ENCODE measurements at regions not wholly inside any gene's neighbourhood (a gene's known extent, or its start where the extent isn't known, plus 50 kb on each side); places are given as distances from the start of the nearest gene placed in this dataset.

DNA sequence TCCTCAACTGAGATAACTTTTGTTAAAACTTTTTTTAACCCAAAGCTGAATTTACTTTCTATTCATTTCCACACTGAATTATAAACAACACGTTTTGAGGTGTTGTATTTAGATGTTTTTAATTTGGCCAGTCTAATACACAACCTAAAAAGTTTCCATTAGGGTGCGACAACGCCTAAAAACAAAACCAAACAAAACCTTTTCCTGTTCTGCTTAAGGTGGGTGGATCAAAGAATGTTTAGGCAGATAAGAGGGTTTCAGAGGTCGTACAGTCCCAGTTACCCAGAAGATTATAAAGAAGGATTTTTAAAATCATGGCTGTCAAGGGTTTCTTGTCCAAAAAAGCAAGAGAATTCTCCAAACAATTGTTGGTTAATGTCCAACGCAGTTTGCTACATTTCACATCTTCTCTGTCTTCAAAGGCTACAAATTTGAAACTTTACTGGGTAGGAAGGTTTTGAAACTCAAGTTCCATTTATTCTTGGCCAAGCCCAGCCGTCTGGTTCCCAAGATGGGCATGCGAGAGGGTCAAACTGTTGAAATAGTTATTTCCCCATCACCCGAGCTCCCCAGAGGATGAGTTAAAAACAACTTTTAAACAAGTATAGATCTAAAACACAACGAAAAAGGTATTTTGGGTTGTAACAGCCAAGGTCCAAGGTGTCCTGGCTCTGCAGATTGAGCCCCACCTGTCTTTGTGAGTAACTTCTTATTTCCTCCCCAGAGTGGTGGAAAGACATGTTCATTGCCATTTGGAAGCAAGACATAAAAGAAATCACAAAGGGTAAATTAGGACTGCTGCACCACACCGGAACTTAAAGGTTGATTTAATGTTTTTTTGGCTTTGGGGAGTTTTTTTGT is 122.8 kb upstream of the MAP3K1 start:
- H3K4me3 ChIP-seq (ENCODE audit: low read length in 3 of 3), result no peak overlapping the region
- H3K36me3 ChIP-seq (ENCODE audit: control insufficient read depth in 3 of 3, insufficient read depth in 3 of 3, low read length in 3 of 3), result no peaks in the 10 kb centered on the region
- H3K9me3 ChIP-seq (ENCODE audit: control insufficient read depth in 3 of 3, low read length in 3 of 3), result no peaks in the 10 kb centered on the region
- no peaks in the 10 kb centered on the region for H3K4me1 ChIP-seq (ENCODE audit: control insufficient read depth in 3 of 3, insufficient read depth in 3 of 3, low read length in 3 of 3)
- H3K27ac ChIP-seq (ENCODE audit: low read depth, low read length), result no peak overlapping the region
- no peaks in the 10 kb centered on the region for H3K27me3 ChIP-seq (ENCODE audit: control insufficient read depth in 3 of 3, insufficient read depth in 3 of 3, low read length in 3 of 3)
- H3K9ac ChIP-seq (ENCODE audit: low read depth in 1 of 3, low read length in 3 of 3), result no peak overlapping the region

DNA sequence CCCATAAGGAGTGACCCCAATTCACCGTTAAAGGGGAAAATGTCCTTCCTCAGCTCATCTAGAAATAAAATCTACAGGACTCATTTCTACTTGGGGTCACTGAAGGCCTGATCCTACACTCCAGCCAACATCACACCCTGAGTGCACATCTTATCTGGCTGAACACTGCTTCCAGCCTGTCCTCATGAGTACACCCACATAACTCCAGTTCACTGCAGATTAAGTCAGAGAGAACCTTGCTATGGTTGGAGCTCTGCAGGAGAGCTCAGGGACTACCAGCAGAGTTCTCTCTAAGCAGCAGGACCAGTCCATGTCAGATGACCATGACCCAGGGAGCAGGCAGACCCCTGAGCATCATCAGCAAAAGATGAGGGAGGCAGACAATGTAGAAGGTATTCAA is 126.9 kb upstream of the MAP3K1 start:
- Histone ChIP-seq H3K4me3 (ENCODE audit: low read length in 3 of 3) (no peak overlapping the region), H3K27me3 (ENCODE audit: control insufficient read depth in 3 of 3, insufficient read depth in 3 of 3, low read length in 3 of 3) (no peaks in the 10 kb centered on the region), H3K4me1 (ENCODE audit: control insufficient read depth in 3 of 3, insufficient read depth in 3 of 3, low read length in 3 of 3) (peaks cover 0 to 4% (median 0%) of the 10 kb centered on the region in 3 donors), H3K9me3 (ENCODE audit: control insufficient read depth in 3 of 3, low read length in 3 of 3) (no peaks in the 10 kb centered on the region), H3K36me3 (ENCODE audit: control insufficient read depth in 3 of 3, insufficient read depth in 3 of 3, low read length in 3 of 3) (no peaks in the 10 kb centered on the region), H3K9ac (ENCODE audit: low read depth in 1 of 3, low read length in 3 of 3) (no peak overlapping the region), H3K27ac (ENCODE audit: low read depth, low read length) (no peak overlapping the region)

DNA sequence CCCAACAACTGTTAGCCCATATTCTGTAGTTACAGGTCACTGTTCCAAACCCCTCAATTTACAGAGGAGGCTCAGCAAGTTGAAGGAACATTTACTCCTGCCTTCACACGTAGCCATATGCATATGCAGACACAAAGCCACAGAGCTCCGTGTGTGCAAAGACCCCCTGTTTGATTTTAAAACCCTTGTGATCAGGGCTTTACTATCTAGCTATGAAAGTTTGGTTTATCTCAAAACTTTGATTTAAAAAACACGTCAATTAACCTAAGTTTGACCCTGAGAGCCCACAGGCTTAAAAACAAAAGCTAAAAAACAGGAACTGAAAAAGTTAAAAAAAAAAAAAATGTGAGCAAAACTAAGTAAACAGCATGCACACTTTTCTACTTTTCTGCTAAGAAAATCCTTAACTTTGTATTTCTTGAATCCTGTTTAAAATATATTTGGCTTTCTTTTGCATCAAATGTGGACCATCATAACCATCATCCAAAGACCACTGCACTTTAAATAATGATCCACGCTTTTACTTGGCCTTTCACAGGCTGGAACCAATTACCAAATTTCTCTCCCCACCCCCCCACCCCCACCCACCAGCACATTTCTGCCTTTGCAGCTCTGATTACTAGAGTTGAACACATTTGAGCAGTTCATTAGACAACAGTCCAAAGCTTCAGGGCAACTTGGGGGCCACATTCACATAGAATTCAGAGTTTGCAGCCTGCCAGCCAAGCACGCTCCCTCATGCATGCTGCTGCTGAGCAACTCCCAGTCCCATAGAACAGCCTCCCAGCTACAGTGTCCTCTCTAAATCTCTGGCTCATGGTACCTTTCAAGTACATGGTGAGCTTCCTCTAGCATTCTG is 128.8 kb upstream of the MAP3K1 start:
- no peaks in the 10 kb centered on the region for H3K27me3 ChIP-seq (ENCODE audit: control insufficient read depth in 3 of 3, insufficient read depth in 3 of 3, low read length in 3 of 3)
- H3K9me3 ChIP-seq (ENCODE audit: control insufficient read depth in 3 of 3, low read length in 3 of 3), result no peaks in the 10 kb centered on the region
- H3K9ac ChIP-seq (ENCODE audit: low read depth in 1 of 3, low read length in 3 of 3), result no peak overlapping the region
- peaks cover 0 to 4% (median 0%) of the 10 kb centered on the region in 3 donors for H3K4me1 ChIP-seq (ENCODE audit: control insufficient read depth in 3 of 3, insufficient read depth in 3 of 3, low read length in 3 of 3)
- H3K27ac ChIP-seq (ENCODE audit: low read depth, low read length), result peak overlapping the region; percentile 11
- no peak overlapping the region for H3K4me3 ChIP-seq (ENCODE audit: low read length in 3 of 3)
- no peaks in the 10 kb centered on the region for H3K36me3 ChIP-seq (ENCODE audit: control insufficient read depth in 3 of 3, insufficient read depth in 3 of 3, low read length in 3 of 3)

DNA sequence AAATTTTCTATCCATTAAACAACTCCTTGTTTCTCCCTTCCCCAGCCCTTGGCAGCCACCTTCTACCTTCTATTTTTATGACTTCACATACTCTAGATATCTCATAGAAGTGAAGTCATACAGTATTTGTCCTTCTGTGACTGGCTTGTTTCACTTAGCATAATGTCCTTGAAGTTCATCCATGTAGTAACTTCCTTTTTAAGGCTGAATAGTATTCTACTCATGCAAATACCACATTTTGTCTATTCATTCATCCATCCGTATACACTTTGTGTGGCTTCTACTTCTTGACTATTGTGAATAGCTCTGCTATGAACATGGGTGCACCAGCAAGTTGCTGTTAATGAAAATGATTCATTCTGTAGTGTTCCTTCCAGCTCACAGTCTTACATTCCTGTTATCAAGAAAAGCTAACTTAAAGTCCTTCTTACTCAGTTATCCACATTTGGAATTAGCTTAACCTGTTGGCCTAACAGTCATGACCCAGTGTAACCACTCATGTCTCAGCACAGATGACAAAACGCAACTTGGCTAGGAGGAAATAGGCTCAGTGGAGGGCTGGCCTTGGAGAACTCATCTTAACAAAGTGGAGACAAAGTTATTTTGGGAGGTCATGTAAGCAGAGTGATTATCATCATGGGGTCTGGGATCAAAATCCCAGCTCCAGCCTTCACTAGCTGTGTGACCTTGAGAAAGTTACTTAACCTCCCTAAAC is 129.7 kb upstream of the MAP3K1 start:
- H3K4me1 ChIP-seq (ENCODE audit: control insufficient read depth in 3 of 3, insufficient read depth in 3 of 3, low read length in 3 of 3), result peaks cover 0 to 4% (median 0%) of the 10 kb centered on the region in 3 donors
- no peaks in the 10 kb centered on the region for H3K36me3 ChIP-seq (ENCODE audit: control insufficient read depth in 3 of 3, insufficient read depth in 3 of 3, low read length in 3 of 3)
- H3K9me3 ChIP-seq (ENCODE audit: control insufficient read depth in 3 of 3, low read length in 3 of 3), result no peaks in the 10 kb centered on the region
- peak overlapping the region; percentile 11 for H3K27ac ChIP-seq (ENCODE audit: low read depth, low read length)
- H3K9ac ChIP-seq (ENCODE audit: low read depth in 1 of 3, low read length in 3 of 3), result no peak overlapping the region
- H3K27me3 ChIP-seq (ENCODE audit: control insufficient read depth in 3 of 3, insufficient read depth in 3 of 3, low read length in 3 of 3), result no peaks in the 10 kb centered on the region
- no peak overlapping the region for H3K4me3 ChIP-seq (ENCODE audit: low read length in 3 of 3)

DNA sequence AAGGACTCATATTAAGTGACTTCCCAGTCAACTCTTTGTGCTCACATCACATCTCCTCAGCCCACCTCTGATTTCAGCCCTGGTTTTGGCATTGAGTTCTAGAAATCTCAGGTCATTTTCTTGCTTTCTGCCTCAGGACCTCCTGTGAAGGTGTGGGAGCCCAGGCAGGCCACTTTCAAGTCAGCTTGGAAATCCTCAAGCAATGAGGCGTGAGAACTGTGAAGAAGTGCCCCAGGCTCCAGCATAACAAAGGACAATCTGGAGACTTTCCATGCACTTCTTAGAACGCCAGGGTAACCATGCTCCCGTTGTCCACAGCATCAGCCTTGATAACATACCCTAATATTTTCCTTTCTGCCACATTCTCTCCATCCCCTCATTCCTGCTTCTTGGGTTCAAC is 131.2 kb upstream of the MAP3K1 start:
- Histone ChIP-seq H3K36me3 (ENCODE audit: control insufficient read depth in 3 of 3, insufficient read depth in 3 of 3, low read length in 3 of 3) (no peaks in the 10 kb centered on the region), H3K9me3 (ENCODE audit: control insufficient read depth in 3 of 3, low read length in 3 of 3) (no peaks in the 10 kb centered on the region), H3K27me3 (ENCODE audit: control insufficient read depth in 3 of 3, insufficient read depth in 3 of 3, low read length in 3 of 3) (no peaks in the 10 kb centered on the region), H3K9ac (ENCODE audit: low read depth in 1 of 3, low read length in 3 of 3) (no peak overlapping the region), H3K4me3 (ENCODE audit: low read length in 3 of 3) (no peak overlapping the region), H3K4me1 (ENCODE audit: control insufficient read depth in 3 of 3, insufficient read depth in 3 of 3, low read length in 3 of 3) (peaks cover 0 to 4% (median 0%) of the 10 kb centered on the region in 3 donors), H3K27ac (ENCODE audit: low read depth, low read length) (no peak overlapping the region)

DNA sequence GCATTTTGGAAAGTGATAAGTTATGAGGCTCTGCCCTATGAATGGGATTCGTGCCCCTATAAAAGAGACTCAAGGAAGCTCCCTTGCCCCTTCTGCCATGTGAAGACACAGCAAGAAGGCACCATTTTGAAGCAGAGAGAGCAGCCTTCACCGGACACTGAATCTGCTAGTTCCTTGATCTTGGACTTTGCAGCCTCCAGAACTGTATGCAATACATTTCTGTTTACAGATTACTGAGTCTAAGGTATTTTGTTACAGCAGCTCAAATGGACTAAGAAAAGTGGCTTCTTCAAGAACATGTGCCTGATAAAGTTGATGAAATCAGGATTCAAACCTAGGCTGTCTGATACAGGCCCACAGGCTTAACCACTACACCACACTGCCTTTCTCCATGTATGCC is 131.6 kb upstream of the MAP3K1 start:
- Histone ChIP-seq H3K27ac (ENCODE audit: low read depth, low read length) (no peak overlapping the region), H3K4me1 (ENCODE audit: control insufficient read depth in 3 of 3, insufficient read depth in 3 of 3, low read length in 3 of 3) (peaks cover 0 to 4% (median 0%) of the 10 kb centered on the region in 3 donors), H3K9ac (ENCODE audit: low read depth in 1 of 3, low read length in 3 of 3) (no peak overlapping the region), H3K4me3 (ENCODE audit: low read length in 3 of 3) (no peak overlapping the region), H3K9me3 (ENCODE audit: control insufficient read depth in 3 of 3, low read length in 3 of 3) (no peaks in the 10 kb centered on the region), H3K27me3 (ENCODE audit: control insufficient read depth in 3 of 3, insufficient read depth in 3 of 3, low read length in 3 of 3) (no peaks in the 10 kb centered on the region), H3K36me3 (ENCODE audit: control insufficient read depth in 3 of 3, insufficient read depth in 3 of 3, low read length in 3 of 3) (no peaks in the 10 kb centered on the region)

DNA sequence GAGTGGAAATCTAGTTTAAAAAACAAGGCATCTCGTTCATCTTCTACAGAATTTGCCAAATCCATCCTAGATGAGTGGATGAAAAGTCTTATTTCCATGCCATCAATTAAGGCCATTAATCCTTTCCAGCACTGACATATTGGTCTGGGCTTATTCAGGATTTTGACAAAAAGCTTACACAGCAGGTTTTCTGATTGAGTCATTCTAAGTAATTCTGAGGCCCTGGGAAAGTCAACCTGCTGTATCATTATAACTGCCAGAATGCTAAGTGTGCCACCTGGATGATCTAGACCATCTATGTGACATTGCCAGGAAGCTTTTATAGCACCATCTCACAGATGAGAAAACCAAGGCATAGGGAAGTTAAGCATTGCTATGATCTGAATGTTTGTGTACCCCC is 132.1 kb upstream of the MAP3K1 start:
- H3K27ac ChIP-seq (ENCODE audit: low read depth, low read length), result no peak overlapping the region
- H3K36me3 ChIP-seq (ENCODE audit: control insufficient read depth in 3 of 3, insufficient read depth in 3 of 3, low read length in 3 of 3), result no peaks in the 10 kb centered on the region
- H3K4me3 ChIP-seq (ENCODE audit: low read length in 3 of 3), result no peak overlapping the region
- H3K27me3 ChIP-seq (ENCODE audit: control insufficient read depth in 3 of 3, insufficient read depth in 3 of 3, low read length in 3 of 3), result no peaks in the 10 kb centered on the region
- H3K9ac ChIP-seq (ENCODE audit: low read depth in 1 of 3, low read length in 3 of 3), result no peak overlapping the region
- H3K4me1 ChIP-seq (ENCODE audit: control insufficient read depth in 3 of 3, insufficient read depth in 3 of 3, low read length in 3 of 3), result peaks cover 0 to 4% (median 0%) of the 10 kb centered on the region in 3 donors
- H3K9me3 ChIP-seq (ENCODE audit: control insufficient read depth in 3 of 3, low read length in 3 of 3), result no peaks in the 10 kb centered on the region

DNA sequence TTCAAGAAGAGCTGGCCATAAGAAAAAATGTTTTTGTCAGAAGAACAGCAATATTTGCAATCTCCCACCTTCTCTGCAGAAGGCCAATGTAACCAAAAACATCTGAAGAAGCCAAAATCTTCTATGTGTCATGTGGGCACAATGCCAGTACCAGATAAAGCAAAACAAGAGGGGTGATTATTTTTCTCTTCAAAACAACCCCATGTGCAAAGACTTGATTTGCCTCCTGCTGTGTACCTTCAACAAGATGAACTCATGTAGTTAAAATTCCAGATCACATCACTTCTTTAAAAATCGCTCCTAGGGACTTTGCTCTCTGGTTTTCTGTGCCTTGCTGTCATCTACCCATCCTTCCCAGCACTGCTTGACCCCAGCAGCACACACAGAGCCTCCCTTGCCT is 134.0 kb upstream of the MAP3K1 start:
- H3K27ac ChIP-seq (ENCODE audit: low read depth, low read length), result no peak overlapping the region
- H3K27me3 ChIP-seq (ENCODE audit: control insufficient read depth in 3 of 3, insufficient read depth in 3 of 3, low read length in 3 of 3), result no peaks in the 10 kb centered on the region
- H3K36me3 ChIP-seq (ENCODE audit: control insufficient read depth in 3 of 3, insufficient read depth in 3 of 3, low read length in 3 of 3), result no peaks in the 10 kb centered on the region
- peaks cover 0 to 4% (median 0%) of the 10 kb centered on the region in 3 donors for H3K4me1 ChIP-seq (ENCODE audit: control insufficient read depth in 3 of 3, insufficient read depth in 3 of 3, low read length in 3 of 3)
- H3K9ac ChIP-seq (ENCODE audit: low read depth in 1 of 3, low read length in 3 of 3), result no peak overlapping the region
- no peak overlapping the region for H3K4me3 ChIP-seq (ENCODE audit: low read length in 3 of 3)
- no peaks in the 10 kb centered on the region for H3K9me3 ChIP-seq (ENCODE audit: control insufficient read depth in 3 of 3, low read length in 3 of 3)

DNA sequence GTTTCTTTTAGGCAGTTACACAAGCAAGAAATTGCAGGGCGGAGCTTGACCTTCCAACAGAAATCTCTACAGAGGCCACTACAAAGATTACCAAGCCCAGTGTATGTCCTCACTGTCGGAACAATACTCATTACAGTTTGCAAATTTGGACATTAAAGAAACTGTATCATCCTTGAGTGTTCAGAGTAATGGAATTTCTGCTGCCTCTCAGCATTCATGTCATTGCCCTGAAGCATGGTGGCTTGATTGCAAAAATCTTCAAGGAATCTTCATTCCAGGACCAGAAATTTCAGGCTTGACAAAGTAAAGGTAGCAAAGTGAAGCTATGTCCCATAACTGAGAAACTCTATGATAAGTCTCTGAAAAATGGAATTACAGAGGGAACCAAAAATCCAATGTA is 134.6 kb upstream of the MAP3K1 start:
- no peak overlapping the region for H3K9ac ChIP-seq (ENCODE audit: low read depth in 1 of 3, low read length in 3 of 3)

More for the DNA sequence above, 134.6 kb upstream of the MAP3K1 start:
- Histone ChIP-seq H3K27ac (ENCODE audit: low read depth, low read length) (no peak overlapping the region), H3K27me3 (ENCODE audit: control insufficient read depth in 3 of 3, insufficient read depth in 3 of 3, low read length in 3 of 3) (no peaks in the 10 kb centered on the region), H3K4me1 (ENCODE audit: control insufficient read depth in 3 of 3, insufficient read depth in 3 of 3, low read length in 3 of 3) (no peaks in the 10 kb centered on the region), H3K9me3 (ENCODE audit: control insufficient read depth in 3 of 3, low read length in 3 of 3) (no peaks in the 10 kb centered on the region), H3K36me3 (ENCODE audit: control insufficient read depth in 3 of 3, insufficient read depth in 3 of 3, low read length in 3 of 3) (no peaks in the 10 kb centered on the region), H3K4me3 (ENCODE audit: low read length in 3 of 3) (no peak overlapping the region)
